BE2C (cell line): ENCODE measurements at regions not wholly inside any gene's neighbourhood (a gene's known extent, or its start where the extent isn't known, plus 50 kb on each side); places are given as distances from the start of the nearest gene placed in this dataset.

Experiments
- DNase-seq: peaks from one replicate; pipeline ENCODE4 v3.0.0-alpha.2; 2020
- H3K27me3 ChIP-seq: fragments of 250-450 bp; sonication (Bioruptor Pico); 2 replicates; pipeline ENCODE4 v1.5.1; 2020; ENCODE audit warnings: mild to moderate bottlenecking
- H3K36me3 ChIP-seq: fragments of 250-450 bp; sonication (Bioruptor Pico); 2 replicates; pipeline ENCODE4 v1.5.1; 2020; ENCODE audit warnings: mild to moderate bottlenecking
- H3K4me1 ChIP-seq: fragments of 250-450 bp; sonication (Bioruptor Pico); 2 replicates; pipeline ENCODE4 v1.5.1; 2020
- H3K4me3 ChIP-seq: 2 replicates; pipeline ENCODE4 v1.5.1; 2011; ENCODE audit warnings: low read depth, low read length
- H3K9me3 ChIP-seq: fragments of 250-450 bp; sonication (Bioruptor Pico); 2 replicates; pipeline ENCODE4 v1.5.1; 2020
- TF ChIP-seq, protein P1 (sequence below): IDR thresholded peaks from 2 replicates; pipeline ENCODE4 v1.5.1; 2012; ENCODE audit warnings: mild to moderate bottlenecking, low read depth, low read length

GRCh38 chr20:6232436-6232835 is 109.6 kb upstream of the FERMT1 start:
- TF ChIP-seq, protein P1, sequence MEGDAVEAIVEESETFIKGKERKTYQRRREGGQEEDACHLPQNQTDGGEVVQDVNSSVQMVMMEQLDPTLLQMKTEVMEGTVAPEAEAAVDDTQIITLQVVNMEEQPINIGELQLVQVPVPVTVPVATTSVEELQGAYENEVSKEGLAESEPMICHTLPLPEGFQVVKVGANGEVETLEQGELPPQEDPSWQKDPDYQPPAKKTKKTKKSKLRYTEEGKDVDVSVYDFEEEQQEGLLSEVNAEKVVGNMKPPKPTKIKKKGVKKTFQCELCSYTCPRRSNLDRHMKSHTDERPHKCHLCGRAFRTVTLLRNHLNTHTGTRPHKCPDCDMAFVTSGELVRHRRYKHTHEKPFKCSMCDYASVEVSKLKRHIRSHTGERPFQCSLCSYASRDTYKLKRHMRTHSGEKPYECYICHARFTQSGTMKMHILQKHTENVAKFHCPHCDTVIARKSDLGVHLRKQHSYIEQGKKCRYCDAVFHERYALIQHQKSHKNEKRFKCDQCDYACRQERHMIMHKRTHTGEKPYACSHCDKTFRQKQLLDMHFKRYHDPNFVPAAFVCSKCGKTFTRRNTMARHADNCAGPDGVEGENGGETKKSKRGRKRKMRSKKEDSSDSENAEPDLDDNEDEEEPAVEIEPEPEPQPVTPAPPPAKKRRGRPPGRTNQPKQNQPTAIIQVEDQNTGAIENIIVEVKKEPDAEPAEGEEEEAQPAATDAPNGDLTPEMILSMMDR = no peak
- no peak overlapping the region for H3K4me3 ChIP-seq
- no peaks in the 10 kb centered on the region for H3K36me3 ChIP-seq
- no peak for DNase-seq
- H3K27me3 ChIP-seq = peaks cover 5% of the 10 kb centered on the region
- H3K4me1 ChIP-seq = no peaks in the 10 kb centered on the region
- no peaks in the 10 kb centered on the region for H3K9me3 ChIP-seq

GRCh38 chr20:6231556-6231955 is 108.7 kb upstream of the FERMT1 start:
- Histone ChIP-seq H3K9me3 (no peaks in the 10 kb centered on the region), H3K36me3 (no peaks in the 10 kb centered on the region), H3K4me3 (no peak overlapping the region), H3K27me3 (peaks cover 7% of the 10 kb centered on the region), H3K4me1 (no peaks in the 10 kb centered on the region)
- DNase-seq = no peak
- TF ChIP-seq, protein P1 = no peak

DNA sequence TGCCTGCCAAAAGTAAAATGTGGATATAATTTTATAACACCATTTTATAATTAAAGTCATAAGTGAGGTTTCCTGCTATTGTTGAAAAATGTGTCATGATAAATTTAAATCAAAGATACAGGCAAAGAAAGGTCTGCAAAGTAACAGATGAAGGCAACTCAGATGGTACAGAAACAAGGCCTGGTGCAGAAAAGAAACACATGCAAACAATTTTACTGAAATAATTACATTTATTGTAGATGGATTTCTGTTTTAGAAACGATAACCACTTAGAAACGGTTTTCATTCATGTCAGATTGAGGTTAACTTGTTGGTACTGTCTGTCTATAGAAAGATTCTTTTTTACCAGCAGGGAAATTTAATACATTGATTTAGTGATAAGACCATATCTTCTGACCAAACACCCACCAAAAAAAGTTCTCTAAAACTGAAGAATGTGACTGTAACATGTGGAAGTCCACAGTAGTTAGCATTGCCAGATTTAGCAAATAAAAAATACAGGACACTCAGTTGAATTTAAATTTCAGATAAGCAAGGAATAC is 105.5 kb upstream of the FERMT1 start:
- TF ChIP-seq, protein P1 = no peak
- Histone ChIP-seq H3K36me3 (no peaks in the 10 kb centered on the region), H3K9me3 (no peaks in the 10 kb centered on the region), H3K4me3 (no peak overlapping the region), H3K27me3 (peaks cover 7% of the 10 kb centered on the region), H3K4me1 (no peaks in the 10 kb centered on the region)
- DNase-seq = no peak

- H3K9me3 ChIP-seq = no peaks in the 10 kb centered on the region
- H3K4me3 ChIP-seq = no peak overlapping the region
- DNase-seq = no peak
- no peaks in the 10 kb centered on the region for H3K4me1 ChIP-seq
- TF ChIP-seq, protein P1 = no peak
- no peaks in the 10 kb centered on the region for H3K27me3 ChIP-seq
- no peaks in the 10 kb centered on the region for H3K36me3 ChIP-seq
These were observed 90.5 kb upstream of the FERMT1 start for GRCh38 chr20:6213311-6213710.

GRCh38 chr20:6212903-6213302 is 90.1 kb upstream of the FERMT1 start:
- Histone ChIP-seq H3K9me3 (no peaks in the 10 kb centered on the region), H3K27me3 (no peaks in the 10 kb centered on the region), H3K36me3 (no peaks in the 10 kb centered on the region), H3K4me1 (no peaks in the 10 kb centered on the region), H3K4me3 (no peak overlapping the region)
- TF ChIP-seq, protein P1 = no peak
- DNase-seq = no peak

DNA sequence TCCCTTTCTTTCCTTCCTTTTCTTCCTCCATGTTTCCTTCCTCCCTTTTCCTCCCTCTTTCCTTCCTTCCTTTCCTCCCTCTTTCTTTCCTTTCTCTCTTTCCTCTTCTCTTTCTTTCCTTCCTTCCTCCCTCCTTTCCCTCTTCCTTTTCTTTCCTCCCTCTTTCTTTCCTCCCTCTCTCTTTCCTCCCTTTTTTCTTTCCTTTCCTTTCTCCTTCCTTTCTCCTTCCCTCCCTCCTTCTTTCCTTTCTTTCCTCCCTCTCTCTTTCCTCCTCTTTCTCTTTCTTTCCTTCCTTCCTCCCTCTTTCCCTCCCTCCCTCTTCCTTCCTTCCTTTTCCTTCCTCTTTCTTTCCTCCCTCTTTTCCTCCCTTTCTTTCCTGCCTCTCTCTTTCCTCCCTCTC is 86.3 kb upstream of the FERMT1 start:
- Histone ChIP-seq H3K4me3 (no peak overlapping the region), H3K4me1 (no peaks in the 10 kb centered on the region), H3K9me3 (no peaks in the 10 kb centered on the region), H3K36me3 (no peaks in the 10 kb centered on the region), H3K27me3 (no peaks in the 10 kb centered on the region)
- TF ChIP-seq, protein P1 = no peak
- no peak for DNase-seq
